AML-193 (cell line): ENCODE measurements at regions not wholly inside any gene's neighbourhood (a gene's known extent, or its start where the extent isn't known, plus 50 kb on each side); places are given as distances from the start of the nearest gene placed in this dataset.
"Not testable (repeated sequence)": the region's sequence is repeated elsewhere in the genome, so short reads cannot be mapped to it uniquely, and the experiment has no call there.

ENCODE experiments used
- DNase-seq, 2 experiments: peaks; one replicate each; lab custom pipeline; 2025; lab: John Stamatoyannopoulos, UW

DNA sequence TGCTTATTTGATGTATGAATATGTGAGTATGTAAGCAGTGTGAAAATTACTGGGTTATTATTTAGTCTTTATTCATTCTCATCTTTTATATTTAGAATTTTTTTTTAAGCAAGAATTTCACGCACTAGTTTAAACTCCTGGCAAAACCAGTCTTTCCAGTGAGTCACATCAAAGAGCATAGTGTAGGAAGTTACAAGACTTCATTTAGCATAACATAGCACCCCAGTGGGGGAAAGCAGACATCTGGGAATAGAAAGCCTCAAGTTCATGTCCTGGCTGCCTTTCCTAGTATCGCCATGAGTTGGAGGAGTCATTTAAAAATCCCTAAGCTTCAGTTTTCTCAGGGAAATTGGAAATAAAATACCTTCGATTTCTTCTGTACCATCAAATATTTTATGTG is 408.3 kb downstream of the NUP35 start:
- no peak for DNase-seq

- no peak for DNase-seq
Measured at GRCh38 chr2:183533021-183533420, 408.8 kb downstream of the NUP35 start.

- DNase-seq, result no peak
Measured at GRCh38 chr2:183536290-183536689, 412.0 kb downstream of the NUP35 start.

GRCh38 chr2:183536714-183537113 is 412.5 kb downstream of the NUP35 start:
- no peak for DNase-seq

DNA sequence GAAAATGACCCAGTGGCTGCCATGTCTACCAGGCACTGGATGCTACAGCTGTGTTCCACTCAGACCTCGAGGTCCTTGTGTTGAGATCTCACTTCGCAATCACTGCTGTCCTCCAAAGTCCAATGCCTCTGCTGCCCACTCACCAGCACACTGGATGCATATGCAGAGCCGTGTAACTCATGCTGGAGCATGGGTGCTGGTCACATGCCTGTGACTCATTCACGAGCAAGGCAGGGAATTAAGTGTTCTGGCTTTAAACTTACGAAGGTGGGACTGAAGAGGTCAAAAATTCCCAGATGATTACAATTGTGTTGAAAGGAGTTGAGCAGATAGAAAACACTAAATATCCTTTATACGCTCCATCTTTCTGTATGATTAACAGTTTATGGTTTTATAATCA is 417.5 kb downstream of the NUP35 start:
- no peak for DNase-seq

- DNase-seq, result no peak
Measured at GRCh38 chr2:183542606-183543005, 418.4 kb downstream of the NUP35 start.

- DNase-seq, result no peak
Measured at GRCh38 chr2:183543222-183543621, 419.0 kb downstream of the NUP35 start.

DNA sequence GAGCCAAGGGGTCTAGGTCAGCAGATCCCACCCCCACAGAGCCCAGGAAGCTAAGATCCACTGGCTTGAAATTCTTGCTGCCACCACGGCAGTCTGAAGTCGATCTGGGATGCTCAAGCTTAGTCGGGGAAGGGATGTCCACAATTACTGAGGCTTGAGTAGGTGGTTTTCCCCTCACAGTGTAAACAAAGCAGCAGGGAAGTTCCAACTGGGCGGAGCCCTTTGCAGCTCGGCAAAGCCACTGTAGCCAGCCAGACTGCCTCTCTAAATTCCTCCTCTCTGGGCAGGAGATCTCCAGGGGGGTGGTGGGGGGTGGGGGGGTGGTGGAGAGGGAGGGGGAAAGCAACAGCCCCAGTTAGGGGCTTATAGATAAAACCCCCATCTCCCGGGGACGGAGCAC is 419.5 kb downstream of the NUP35 start:
- no peak for DNase-seq

DNA sequence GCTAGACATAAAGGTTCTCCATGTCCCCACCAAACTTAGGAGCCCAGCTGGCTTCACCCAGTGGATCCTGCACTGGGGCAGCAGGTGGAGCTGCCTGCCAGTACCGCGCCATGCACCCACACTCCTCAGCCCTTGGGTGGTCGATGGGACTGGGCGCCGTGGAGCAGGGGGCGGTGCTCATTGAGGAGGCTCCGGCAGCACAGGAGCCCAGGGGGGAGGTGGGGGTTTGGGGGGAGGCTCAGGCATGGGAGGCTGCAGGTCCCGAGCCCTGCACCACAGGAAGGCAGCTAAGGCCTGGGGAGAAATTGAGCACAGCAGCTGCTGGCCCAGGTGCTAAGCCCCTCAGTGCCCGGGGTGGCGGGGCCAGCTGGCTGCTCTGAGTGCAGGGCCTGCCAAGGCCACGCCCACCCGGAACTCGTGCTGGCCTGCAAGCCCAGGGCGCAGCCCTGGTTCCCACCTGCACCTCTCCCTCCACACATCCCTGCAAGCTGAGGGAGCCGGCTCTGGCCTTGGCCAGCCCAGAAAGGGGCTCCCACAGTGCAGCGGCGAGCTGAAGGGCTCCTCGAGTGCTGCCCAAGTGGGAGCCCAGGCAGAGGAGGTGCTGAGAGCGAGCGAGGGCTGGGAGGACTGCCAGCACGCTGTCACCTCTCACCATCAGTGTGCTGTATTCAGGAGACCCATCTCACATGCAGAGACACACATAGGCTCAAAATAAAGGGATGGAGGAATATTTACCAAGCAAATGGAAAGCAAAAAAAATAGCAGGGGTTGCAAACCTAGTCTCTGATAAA is 422.5 kb downstream of the NUP35 start:
- DNase-seq, result not testable (repeated sequence)

GRCh38 chr2:183552716-183553115 is 428.5 kb downstream of the NUP35 start:
- DNase-seq, result no peak

GRCh38 chr2:183564726-183565125 is 440.5 kb downstream of the NUP35 start:
- no peak for DNase-seq

DNA sequence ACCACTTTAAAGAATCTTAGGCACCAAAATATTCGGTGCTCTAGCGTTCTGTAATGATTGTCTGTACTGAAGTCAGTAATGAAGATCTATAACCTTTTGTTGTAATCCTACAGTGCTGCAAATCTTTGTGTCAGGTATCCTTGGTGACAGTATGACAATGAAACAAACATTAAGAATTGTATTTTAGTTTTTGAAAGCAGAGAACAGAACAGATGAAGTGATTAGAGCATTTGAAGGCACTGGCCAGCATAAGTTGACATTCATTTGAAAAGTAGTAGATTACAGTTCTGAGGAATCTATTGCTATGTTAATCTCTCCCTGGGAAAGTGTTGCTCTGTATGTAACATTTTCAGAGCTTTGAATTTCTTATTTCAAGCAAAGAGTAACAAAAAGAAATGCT is 451.2 kb downstream of the NUP35 start:
- DNase-seq, result no peak

- no peak for DNase-seq
Measured at GRCh38 chr2:183579686-183580085, 455.4 kb downstream of the NUP35 start.

- DNase-seq, result no peak
Measured at GRCh38 chr2:183592271-183592670, 468.0 kb downstream of the NUP35 start.

DNA sequence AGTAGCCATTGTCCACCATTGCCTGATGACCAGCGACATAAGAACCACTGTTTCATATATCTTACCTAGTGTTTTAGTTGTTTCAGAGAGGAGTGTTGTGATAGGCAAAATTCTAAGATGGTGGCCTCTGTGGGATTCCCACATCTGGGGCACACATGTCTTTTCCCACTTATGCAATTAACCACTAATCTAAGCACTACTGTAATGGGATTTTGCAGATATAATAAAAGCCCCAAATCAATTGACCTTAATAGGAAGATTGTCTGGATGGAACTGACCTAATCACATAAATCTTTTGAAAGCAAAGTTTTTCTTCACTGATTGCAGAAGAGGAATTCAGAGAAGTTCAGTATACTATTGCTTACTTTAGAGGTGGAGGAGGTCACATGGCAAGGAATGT is 469.9 kb downstream of the NUP35 start:
- DNase-seq, result no peak

DNA sequence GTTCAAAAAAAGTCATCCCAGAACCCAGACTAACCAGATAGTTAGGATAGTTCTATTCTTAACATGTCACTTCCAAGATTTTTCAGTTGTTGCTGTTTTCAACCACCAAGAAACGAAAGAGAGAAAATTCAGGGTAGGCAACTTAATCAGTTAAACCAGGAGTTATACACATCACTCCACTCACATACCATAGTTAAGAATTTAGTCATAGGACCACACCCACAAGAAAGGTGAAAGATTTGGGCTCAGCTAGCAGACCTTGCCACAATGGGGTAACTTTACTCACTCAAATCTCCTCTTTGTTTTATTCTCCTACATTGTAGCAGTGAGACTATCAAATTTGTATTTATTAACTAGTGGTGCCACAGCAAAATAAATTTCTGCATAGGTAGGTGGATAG is 473.6 kb downstream of the NUP35 start:
- no peak for DNase-seq

GRCh38 chr2:183604065-183604464 is 479.8 kb downstream of the NUP35 start:
- DNase-seq, result no peak

- DNase-seq, result no peak
Measured at GRCh38 chr2:183605440-183605839, 481.2 kb downstream of the NUP35 start.

DNA sequence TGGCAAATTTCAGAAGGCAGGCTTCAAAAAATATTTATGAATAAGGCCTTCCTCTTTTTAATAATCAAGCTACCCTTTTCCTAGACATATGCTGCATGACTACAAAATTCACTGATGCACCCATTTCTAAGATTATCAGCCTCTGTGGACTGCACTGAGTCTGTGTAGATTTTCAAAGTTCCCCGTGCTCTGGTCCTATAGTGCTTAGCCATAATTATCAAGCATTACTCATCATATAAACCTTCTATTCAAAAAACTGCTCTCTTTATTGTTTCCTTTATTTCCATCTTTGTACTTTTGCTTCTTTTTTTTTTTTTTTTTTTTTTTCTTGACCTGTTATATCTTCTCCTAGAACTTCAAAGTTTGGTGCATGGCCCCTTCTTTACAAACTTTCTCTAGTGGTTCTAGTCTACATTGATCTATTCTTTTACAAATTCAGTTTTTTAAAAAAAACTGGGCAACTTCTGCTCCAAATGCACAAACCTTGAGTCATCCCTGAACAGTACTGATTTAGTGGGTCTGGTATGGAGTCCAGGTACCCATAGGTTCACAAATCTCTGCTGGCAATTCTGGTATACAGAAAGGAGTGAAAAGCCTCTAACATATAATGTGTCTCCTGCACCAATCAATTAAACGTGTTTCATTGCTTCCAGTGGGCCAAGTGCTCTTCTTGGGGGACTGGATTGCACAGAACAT is 481.9 kb downstream of the NUP35 start:
- DNase-seq, result no peak

DNA sequence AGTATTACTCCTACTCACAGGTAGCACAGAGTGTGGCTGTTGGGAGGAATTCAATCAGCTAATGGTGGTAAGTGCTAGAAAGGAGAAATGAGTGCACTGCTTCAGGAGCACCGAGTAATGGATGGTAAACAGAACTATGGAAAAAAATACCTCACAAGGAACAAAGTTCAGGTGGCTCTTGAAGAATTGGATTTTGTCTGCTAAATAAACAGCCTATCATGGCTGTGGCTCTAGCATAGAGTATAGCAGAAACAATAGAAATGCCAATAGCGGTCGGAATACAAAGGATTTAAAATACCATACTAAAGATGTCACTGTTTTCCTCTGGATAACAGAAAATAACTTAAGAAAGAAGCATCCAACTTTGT is 482.5 kb downstream of the NUP35 start:
- DNase-seq, result no peak

DNA sequence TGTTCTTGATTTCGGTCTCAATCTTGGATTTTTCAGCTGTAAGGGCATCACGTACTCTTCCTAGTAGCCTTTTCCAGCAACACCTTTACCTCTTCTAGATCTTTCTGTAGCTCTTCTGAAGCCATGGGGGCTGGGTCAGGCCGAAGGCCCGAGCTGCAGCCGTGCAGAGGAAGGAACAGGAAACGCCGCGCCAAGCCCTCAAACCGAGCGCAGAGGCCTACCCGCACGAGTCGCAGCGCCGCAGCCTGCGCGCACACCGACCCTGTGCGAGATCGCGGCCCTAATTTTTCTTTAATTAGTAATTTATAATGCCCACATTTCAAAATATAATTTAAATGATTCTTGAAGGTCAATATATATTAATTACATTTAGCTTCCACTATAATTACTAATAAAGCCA is 483.8 kb downstream of the NUP35 start:
- DNase-seq, result no peak

DNA sequence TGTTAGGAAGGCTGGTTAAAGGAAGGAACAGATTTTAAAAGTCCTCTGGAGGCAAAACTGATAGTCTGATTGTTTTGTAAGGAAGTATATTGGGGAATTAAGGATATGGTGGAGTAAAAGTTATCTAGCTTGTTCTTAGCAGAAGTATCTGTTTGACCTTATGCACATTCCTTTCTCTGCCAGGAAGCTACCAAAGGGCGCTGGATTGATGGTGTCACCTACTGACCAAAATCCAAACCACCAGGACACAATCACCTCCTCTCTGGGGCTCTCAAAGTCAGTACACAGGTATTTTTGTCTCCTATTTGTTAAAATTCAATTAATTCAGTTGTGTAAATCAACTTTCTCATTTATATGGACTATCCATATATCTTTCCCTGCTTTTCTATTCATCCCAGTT is 484.5 kb downstream of the NUP35 start:
- DNase-seq, result no peak

GRCh38 chr2:183610724-183611123 is 486.5 kb downstream of the NUP35 start:
- no peak for DNase-seq
